ENCODE measurements at regions not wholly inside any gene's neighbourhood (a gene's known extent, or its start where the extent isn't known, plus 50 kb on each side); places are given as distances from the start of the nearest gene placed in this dataset.

DNA sequence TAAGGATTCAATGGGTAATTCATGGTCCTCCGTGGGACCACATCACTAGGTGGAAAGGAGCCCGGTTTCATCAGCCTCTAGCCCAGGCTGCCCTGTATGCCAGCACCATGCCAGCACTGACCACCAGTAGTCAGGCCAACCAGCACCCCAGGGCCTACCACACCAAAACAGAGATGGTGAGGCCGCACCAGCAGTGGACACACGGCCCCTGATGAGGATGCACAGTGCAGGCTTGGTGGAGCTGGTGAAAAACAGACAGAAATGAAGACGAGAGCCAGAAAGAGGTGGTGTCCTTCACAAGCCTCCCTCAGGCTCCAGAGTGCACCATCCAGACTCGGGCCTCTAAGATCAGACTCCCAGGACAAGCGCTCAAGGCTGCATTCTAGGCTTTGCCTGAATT is 128.2 kb downstream of the MED10 start:
- TF ChIP-seq EZH2 (IDR thresholded peaks at IDR 0.05; ENCODE audit: borderline replicate concordance, low read depth, low read length, severe bottlenecking), result no peak
- TF ChIP-seq, protein P1, sequence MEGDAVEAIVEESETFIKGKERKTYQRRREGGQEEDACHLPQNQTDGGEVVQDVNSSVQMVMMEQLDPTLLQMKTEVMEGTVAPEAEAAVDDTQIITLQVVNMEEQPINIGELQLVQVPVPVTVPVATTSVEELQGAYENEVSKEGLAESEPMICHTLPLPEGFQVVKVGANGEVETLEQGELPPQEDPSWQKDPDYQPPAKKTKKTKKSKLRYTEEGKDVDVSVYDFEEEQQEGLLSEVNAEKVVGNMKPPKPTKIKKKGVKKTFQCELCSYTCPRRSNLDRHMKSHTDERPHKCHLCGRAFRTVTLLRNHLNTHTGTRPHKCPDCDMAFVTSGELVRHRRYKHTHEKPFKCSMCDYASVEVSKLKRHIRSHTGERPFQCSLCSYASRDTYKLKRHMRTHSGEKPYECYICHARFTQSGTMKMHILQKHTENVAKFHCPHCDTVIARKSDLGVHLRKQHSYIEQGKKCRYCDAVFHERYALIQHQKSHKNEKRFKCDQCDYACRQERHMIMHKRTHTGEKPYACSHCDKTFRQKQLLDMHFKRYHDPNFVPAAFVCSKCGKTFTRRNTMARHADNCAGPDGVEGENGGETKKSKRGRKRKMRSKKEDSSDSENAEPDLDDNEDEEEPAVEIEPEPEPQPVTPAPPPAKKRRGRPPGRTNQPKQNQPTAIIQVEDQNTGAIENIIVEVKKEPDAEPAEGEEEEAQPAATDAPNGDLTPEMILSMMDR (IDR thresholded peaks at IDR 0.05; ENCODE audit: borderline replicate concordance, extremely low read depth, low read length, poor library complexity, severe bottlenecking), result no peak
